Mesenchymal stem cell (in vitro differentiated cells and primary cell): ENCODE measurements at regions not wholly inside any gene's neighbourhood (a gene's known extent, or its start where the extent isn't known, plus 50 kb on each side); places are given as distances from the start of the nearest gene placed in this dataset.

Source experiments
- DNase-seq: peaks from one replicate; pipeline ENCODE4 v3.0.0-alpha.2; 2013
- H2AFZ ChIP-seq: one replicate; pipeline ENCODE4 v1.6.1; 2013; ENCODE audit warnings: low read depth, mild to moderate bottlenecking, control low read depth, inconsistent platforms, low read length, moderate library complexity
- H2AK5ac ChIP-seq: 2 replicates; pipeline ENCODE4 v1.6.1; 2013; ENCODE audit warnings: low read length, moderate library complexity, mild to moderate bottlenecking, inconsistent platforms; ENCODE audit not compliant: severe bottlenecking
- H2BK120ac ChIP-seq: one replicate; pipeline ENCODE4 v1.6.1; 2013; ENCODE audit warnings: low read depth, mild to moderate bottlenecking, inconsistent platforms, low read length, moderate library complexity
- H2BK12ac ChIP-seq, 2 experiments: one replicate each; pipeline ENCODE4 v1.6.1; 2013; ENCODE audit warnings: inconsistent platforms in 2 of 2, low read length in 2 of 2, mild to moderate bottlenecking in 2 of 2, moderate library complexity in 2 of 2, control low read depth in 1 of 2
- H2BK15ac ChIP-seq: one replicate; pipeline ENCODE4 v1.6.1; 2013; ENCODE audit warnings: mild to moderate bottlenecking, low read depth, inconsistent platforms; ENCODE audit not compliant: poor library complexity, severe bottlenecking
- H2BK5ac ChIP-seq: 2 replicates; pipeline ENCODE4 v1.6.1; 2013; ENCODE audit warnings: low read depth, mild to moderate bottlenecking, low read length, control low read depth, inconsistent platforms; ENCODE audit not compliant: poor library complexity, severe bottlenecking
- H3K14ac ChIP-seq, 2 experiments: one replicate each; pipeline ENCODE4 v1.6.1; 2013; ENCODE audit warnings: inconsistent platforms in 2 of 2, low read length in 2 of 2, control low read depth in 1 of 2, mild to moderate bottlenecking in 1 of 2, moderate library complexity in 1 of 2
- H3K18ac ChIP-seq, 2 experiments: one replicate each; pipeline ENCODE4 v1.6.1; 2013; ENCODE audit warnings: inconsistent platforms in 2 of 2, low read length in 2 of 2, control low read depth in 1 of 2, low read depth in 1 of 2, mild to moderate bottlenecking in 1 of 2
- H3K23ac ChIP-seq, 2 experiments: one replicate each; pipeline ENCODE4 v1.6.1; 2013; ENCODE audit warnings: inconsistent platforms in 2 of 2, low read length in 2 of 2, mild to moderate bottlenecking in 2 of 2, moderate library complexity in 2 of 2, control low read depth in 1 of 2
- H3K27ac ChIP-seq: 2 replicates; pipeline ENCODE4 v1.5.1; 2013; ENCODE audit warnings: mild to moderate bottlenecking, moderate library complexity, low read length, control low read depth, inconsistent platforms; ENCODE audit not compliant: poor library complexity, severe bottlenecking
- H3K27me3 ChIP-seq, 2 experiments: 2 replicates each; pipeline versions ENCODE4 v1.6.1 to v1.7.0; 2013; ENCODE audit warnings: low read length in 2 of 2, mild to moderate bottlenecking in 2 of 2, moderate library complexity in 2 of 2, control low read depth in 1 of 2, inconsistent platforms in 1 of 2; ENCODE audit not compliant: control insufficient read depth in 1 of 2, insufficient read depth in 1 of 2
- H3K36me3 ChIP-seq, 2 experiments: 2 replicates each; pipeline versions ENCODE4 v1.6.1 to v1.7.0; 2013; ENCODE audit warnings: low read length in 2 of 2, control low read depth in 1 of 2, inconsistent platforms in 1 of 2, low read depth in 1 of 2, mild to moderate bottlenecking in 1 of 2; ENCODE audit not compliant: insufficient read depth in 2 of 2, control insufficient read depth in 1 of 2
- H3K4ac ChIP-seq, 2 experiments: one replicate each; pipeline ENCODE4 v1.6.1; 2013; ENCODE audit warnings: inconsistent platforms in 2 of 2, low read length in 2 of 2, mild to moderate bottlenecking in 2 of 2, moderate library complexity in 2 of 2, control low read depth in 1 of 2, low read depth in 1 of 2
- H3K4me1 ChIP-seq: 2 replicates; pipeline ENCODE4 v1.6.1; 2013; ENCODE audit warnings: low read depth, low read length, control low read depth; ENCODE audit not compliant: control insufficient read depth, insufficient read depth
- H3K4me2 ChIP-seq: 2 replicates; pipeline ENCODE4 v1.6.1; 2013; ENCODE audit warnings: low read length, mild to moderate bottlenecking, inconsistent platforms; ENCODE audit not compliant: poor library complexity, severe bottlenecking
- H3K4me3 ChIP-seq, 2 experiments: 2 replicates each; pipeline versions ENCODE4 v1.5.1 to v1.7.0; 2013; ENCODE audit warnings: low read length in 2 of 2, mild to moderate bottlenecking in 2 of 2, control low read depth in 1 of 2, low read depth in 1 of 2; ENCODE audit not compliant: insufficient read depth in 1 of 2
- H3K79me1 ChIP-seq: replicated peaks from 2 replicates; pipeline ENCODE4 v1.6.1; 2013; ENCODE audit warnings: mild to moderate bottlenecking, control low read depth, low read length, inconsistent platforms; ENCODE audit not compliant: poor library complexity, severe bottlenecking
- H3K9ac ChIP-seq: 2 replicates; pipeline ENCODE4 v1.7.0; 2013; ENCODE audit warnings: mild to moderate bottlenecking, low read length, moderate library complexity
- H3K9me3 ChIP-seq: 2 replicates; pipeline ENCODE4 v1.7.0; 2013; ENCODE audit warnings: mild to moderate bottlenecking, low read length; ENCODE audit not compliant: control insufficient read depth
- H4K8ac ChIP-seq: one replicate; pipeline ENCODE4 v1.6.1; 2013; ENCODE audit warnings: inconsistent platforms, mild to moderate bottlenecking, low read length, moderate library complexity
- H4K91ac ChIP-seq: one replicate; pipeline ENCODE4 v1.6.1; 2013; ENCODE audit warnings: mild to moderate bottlenecking, low read length, inconsistent platforms
- WGBS: methylation state at CpG from one replicate; pipeline ENCODE4 v1.1.7; 2013; ENCODE audit warnings: mixed read lengths; 5-methylcytosine and 5-hydroxymethylcytosine counted together

GRCh38 chr2:134087371-134087921 lies 166.4 kb upstream of the MGAT5 start:
- Histone ChIP-seq H2BK12ac (no peak overlapping the region), H2BK120ac (no peak overlapping the region), H2AFZ (no peak overlapping the region), H3K4ac (no peak overlapping the region), H3K4me1 (peaks cover 7% of the 10 kb centered on the region), H3K4me3 (no peak overlapping the region), H3K9ac (no peak overlapping the region), H3K14ac (no peak overlapping the region), H2BK15ac (no peak overlapping the region), H3K27ac (peak overlapping the region; percentile 57), H3K9me3 (no peaks in the 10 kb centered on the region), H3K79me1 (no peaks in the 10 kb centered on the region), H3K27me3 (peaks cover 4 to 5% of the 10 kb centered on the region in 2 experiments), H2AK5ac (no peak overlapping the region), H3K18ac (no peak overlapping the region), H2BK5ac (no peak overlapping the region), H4K8ac (no peak overlapping the region), H3K23ac (no peak overlapping the region), H3K4me2 (no peak overlapping the region), H3K36me3 (no peaks in the 10 kb centered on the region), H4K91ac (no peak overlapping the region)
- no peak for DNase-seq
- 89% methylated on average over 1 of the region's 2 CpGs for WGBS

- no peak overlapping the region for H2BK5ac ChIP-seq
- H2BK120ac ChIP-seq: no peak overlapping the region
- H3K4me1 ChIP-seq: peaks cover 7% of the 10 kb centered on the region
- peaks cover 2% of the 10 kb centered on the region for H3K9me3 ChIP-seq
- no peak overlapping the region for H2AK5ac ChIP-seq
- no peak overlapping the region for H3K4me3 ChIP-seq
- H3K14ac ChIP-seq: no peak overlapping the region
- no peak overlapping the region for H3K4ac ChIP-seq
- H3K23ac ChIP-seq: no peak overlapping the region
- no peak overlapping the region for H3K9ac ChIP-seq
- DNase-seq: no peak
- H2BK12ac ChIP-seq: no peak overlapping the region
- no peak overlapping the region for H2BK15ac ChIP-seq
- no peak overlapping the region for H2AFZ ChIP-seq
- H4K8ac ChIP-seq: no peak overlapping the region
- no peak overlapping the region for H3K18ac ChIP-seq
- H3K27ac ChIP-seq: no peak overlapping the region
- H3K4me2 ChIP-seq: no peak overlapping the region
- H3K27me3 ChIP-seq: no peaks in the 10 kb centered on the region
- H3K36me3 ChIP-seq: no peaks in the 10 kb centered on the region
- no peak overlapping the region for H4K91ac ChIP-seq
- 93% methylated on average over 1 of the region's 2 CpGs for WGBS
- no peaks in the 10 kb centered on the region for H3K79me1 ChIP-seq
Measured at GRCh38 chr2:134089454-134089853, 164.4 kb upstream of the MGAT5 start.

GRCh38 chr2:134097740-134098139 lies 156.1 kb upstream of the MGAT5 start:
- Histone ChIP-seq H2BK120ac (no peak overlapping the region), H3K4me2 (no peak overlapping the region), H3K4ac (no peak overlapping the region), H3K18ac (no peak overlapping the region), H3K4me1 (no peaks in the 10 kb centered on the region), H2BK5ac (no peak overlapping the region), H3K14ac (no peak overlapping the region), H3K36me3 (no peaks in the 10 kb centered on the region), H4K8ac (no peak overlapping the region), H3K23ac (no peak overlapping the region), H2AFZ (no peak overlapping the region), H3K9ac (no peak overlapping the region), H3K27me3 (peaks cover 4 to 15% of the 10 kb centered on the region in 2 experiments), H2AK5ac (no peak overlapping the region), H3K4me3 (no peak overlapping the region), H3K9me3 (peaks cover 10% of the 10 kb centered on the region), H3K79me1 (no peaks in the 10 kb centered on the region), H4K91ac (no peak overlapping the region), H2BK12ac (no peak overlapping the region), H3K27ac (no peak overlapping the region), H2BK15ac (no peak overlapping the region)
- DNase-seq: no peak
- WGBS: 82% methylated on average over 4 of the region's 4 CpGs

- no peak overlapping the region for H2AK5ac ChIP-seq
- no peaks in the 10 kb centered on the region for H3K4me1 ChIP-seq
- no peak overlapping the region for H3K27ac ChIP-seq
- H2BK5ac ChIP-seq: no peak overlapping the region
- DNase-seq: no peak
- no peak overlapping the region for H2BK12ac ChIP-seq
- H3K9me3 ChIP-seq: peaks cover 10% of the 10 kb centered on the region
- no peak overlapping the region for H4K8ac ChIP-seq
- no peaks in the 10 kb centered on the region for H3K79me1 ChIP-seq
- no peak overlapping the region for H2AFZ ChIP-seq
- H3K4me3 ChIP-seq: no peak overlapping the region
- peaks cover 4 to 15% of the 10 kb centered on the region in 2 experiments for H3K27me3 ChIP-seq
- H4K91ac ChIP-seq: no peak overlapping the region
- no peaks in the 10 kb centered on the region for H3K36me3 ChIP-seq
- H3K9ac ChIP-seq: no peak overlapping the region
- H3K4me2 ChIP-seq: no peak overlapping the region
- no peak overlapping the region for H2BK120ac ChIP-seq
- H3K18ac ChIP-seq: no peak overlapping the region
- H2BK15ac ChIP-seq: no peak overlapping the region
- no peak overlapping the region for H3K14ac ChIP-seq
- no peak overlapping the region for H3K4ac ChIP-seq
- 79% methylated on average over 3 of the region's 3 CpGs for WGBS
- H3K23ac ChIP-seq: no peak overlapping the region
Measured at GRCh38 chr2:134098321-134098720, 155.6 kb upstream of the MGAT5 start.
